Erythroblast (primary cell): ENCODE measurements at regions not wholly inside any gene's neighbourhood (a gene's known extent, or its start where the extent isn't known, plus 50 kb on each side); places are given as distances from the start of the nearest gene placed in this dataset.

ENCODE experiments used
- GATA1 ChIP-seq: IDR thresholded peaks from 2 replicates; pipeline ENCODE4 v1.6.1; 2011; ENCODE audit warnings: low read depth, mild to moderate bottlenecking, control low read depth, low read length, moderate library complexity
- POLR2A ChIP-seq: IDR thresholded peaks from 2 replicates; pipeline ENCODE4 v1.6.1; 2011; ENCODE audit warnings: mild to moderate bottlenecking, low read length

DNA sequence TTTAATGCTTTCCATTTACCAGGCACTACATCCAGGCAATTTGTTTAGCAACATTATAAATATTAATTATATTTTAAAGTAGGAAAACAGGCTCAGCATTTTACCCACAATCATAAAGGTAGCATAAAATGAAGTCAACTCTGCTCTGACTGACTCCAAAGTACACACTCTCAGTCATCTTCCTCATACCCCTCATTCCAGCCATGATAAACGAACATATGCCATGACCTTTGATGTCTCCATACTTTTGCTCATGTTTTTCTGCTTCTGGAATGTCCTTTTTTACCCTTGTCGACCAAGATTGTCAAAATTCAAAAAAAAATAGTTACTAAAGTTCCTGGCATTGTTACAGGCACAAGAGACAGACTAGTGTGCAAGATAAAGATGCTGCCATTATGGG lies 77.7 kb upstream of the SOX6 start:
- TF ChIP-seq POLR2A (no peak), GATA1 (no peak)
